Thoracic aorta (tissue), 2 donors: ENCODE measurements at regions not wholly inside any gene's neighbourhood (a gene's known extent, or its start where the extent isn't known, plus 50 kb on each side); places are given as distances from the start of the nearest gene placed in this dataset.
"Not testable (repeated sequence)": the region's sequence is repeated elsewhere in the genome, so short reads cannot be mapped to it uniquely, and the experiment has no call there.

Experiments
- ATAC-seq: fragments of 150-250 bp; one replicate; pipeline ENCODE4 v1.8.0; 2017; ENCODE audit warnings: low read depth; ENCODE audit not compliant: insufficient number of reproducible peaks, low FRiP score
- DNase-seq: peaks from one replicate; pipeline ENCODE4 v3.0.0-alpha.2; 2020; ENCODE audit warnings: low spot score
- H3K27ac ChIP-seq, 2 donors: fragments of 200-600 bp; sonication (generic); 1 replicate in 1 of 2; 2 replicates in 1 of 2; pipeline ENCODE4 v1.5.1; 2016; ENCODE audit warnings: mild to moderate bottlenecking in 2 of 2, moderate library complexity in 2 of 2
- H3K27me3 ChIP-seq: fragments of 200-600 bp; sonication (generic); replicated peaks from 2 replicates; pipeline ENCODE4 v1.6.0; 2016; ENCODE audit warnings: mild to moderate bottlenecking; ENCODE audit not compliant: insufficient read depth
- H3K36me3 ChIP-seq: fragments of 200-600 bp; sonication (generic); one replicate; pipeline ENCODE4 v1.5.1; 2016
- H3K4me1 ChIP-seq, 2 donors: fragments of 200-600 bp; sonication (generic); 1 replicate in 1 of 2; 2 replicates in 1 of 2; pipeline versions ENCODE4 v1.5.1 to v1.6.0; 2016; ENCODE audit warnings: low read depth in 2 of 2, mild to moderate bottlenecking in 1 of 2; ENCODE audit not compliant: control insufficient read depth in 1 of 2
- H3K4me3 ChIP-seq: fragments of 200-600 bp; sonication (generic); 2 replicates; pipeline ENCODE4 v1.5.1; 2016; ENCODE audit warnings: mild to moderate bottlenecking
- H3K9me3 ChIP-seq: fragments of 200-600 bp; sonication (generic); 2 replicates; pipeline ENCODE4 v1.5.1; 2016
- CTCF ChIP-seq: fragments of 200-600 bp; sonication (generic); IDR thresholded peaks from one replicate; pipeline ENCODE4 v1.5.1; 2019; ENCODE audit warnings: antibody characterized with exemption

- Histone ChIP-seq H3K4me3 (no peak overlapping the region), H3K27ac (no peak overlapping the region), H3K27me3 (no peaks in the 10 kb centered on the region), H3K9me3 (no peaks in the 10 kb centered on the region), H3K36me3 (no peaks in the 10 kb centered on the region), H3K4me1 (no peaks in the 10 kb centered on the region)
- DNase-seq (no peak), ATAC-seq (no peak)
- TF ChIP-seq CTCF, result no peak
These were observed 55.1 kb upstream of the F9 start for GRCh38 chrX:139475432-139475831.

DNA sequence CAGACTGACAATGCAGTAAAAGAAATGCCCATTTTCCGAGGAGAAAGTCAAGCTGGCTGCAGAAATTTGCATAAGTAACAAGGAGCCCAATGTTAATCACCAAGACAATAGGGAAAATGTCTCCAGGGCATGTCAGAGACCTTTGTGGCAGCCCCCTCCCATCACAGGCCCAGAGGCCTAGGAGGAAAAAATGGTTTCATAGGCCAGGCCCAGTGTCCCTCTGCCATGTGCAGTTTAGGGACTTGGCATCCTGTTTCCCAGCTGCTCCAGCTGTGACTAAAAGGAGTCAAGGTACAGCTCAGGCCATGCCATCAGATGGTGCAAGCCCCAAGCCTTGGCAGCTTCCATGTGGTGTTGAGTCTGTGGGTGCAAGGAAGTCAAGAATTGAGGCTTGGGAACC is 68.6 kb upstream of the F9 start:
- not testable (repeated sequence) for H3K27me3 ChIP-seq, DNase-seq, ATAC-seq, H3K4me3 ChIP-seq, H3K4me1 ChIP-seq, H3K9me3 ChIP-seq, H3K36me3 ChIP-seq, H3K27ac ChIP-seq

GRCh38 chrX:139454743-139455142 is 75.8 kb upstream of the F9 start:
- Histone ChIP-seq H3K4me3 (no peak overlapping the region), H3K27me3 (no peaks in the 10 kb centered on the region), H3K36me3 (no peaks in the 10 kb centered on the region), H3K27ac (no peak overlapping the region), H3K4me1 (no peaks in the 10 kb centered on the region), H3K9me3 (no peaks in the 10 kb centered on the region)
- TF ChIP-seq CTCF, result no peak
- ATAC-seq (no peak), DNase-seq (no peak)

GRCh38 chrX:139448996-139449395 is 81.5 kb upstream of the F9 start:
- Histone ChIP-seq H3K4me1 (no peaks in the 10 kb centered on the region), H3K9me3 (no peaks in the 10 kb centered on the region), H3K4me3 (no peak overlapping the region), H3K27ac (no peak overlapping the region), H3K27me3 (no peaks in the 10 kb centered on the region), H3K36me3 (no peaks in the 10 kb centered on the region)
- DNase-seq (no peak), ATAC-seq (no peak)
- no peak for TF ChIP-seq CTCF

DNA sequence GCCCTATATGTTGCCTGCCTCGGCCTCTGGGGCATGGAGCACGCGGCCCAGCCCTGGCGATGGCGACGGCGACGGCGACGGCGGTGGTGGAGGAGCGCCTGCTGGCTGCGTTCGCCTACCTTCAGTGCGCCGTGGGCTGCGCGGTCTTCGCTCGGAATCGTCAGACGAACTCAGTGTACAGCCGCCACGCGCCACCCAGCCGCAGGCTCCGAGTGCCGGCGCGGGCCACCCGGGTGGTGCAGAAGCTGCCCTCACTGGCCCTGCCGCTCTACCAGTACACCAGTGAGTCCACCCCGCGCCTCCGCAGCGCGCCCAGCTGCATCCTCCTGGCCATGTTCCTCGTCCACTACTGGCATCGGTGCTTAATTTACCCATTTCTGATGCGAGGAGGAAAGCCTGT is 83.7 kb upstream of the F9 start:
- no peaks in the 10 kb centered on the region for H3K36me3 ChIP-seq
- no peak overlapping the region for H3K4me3 ChIP-seq
- no peaks in the 10 kb centered on the region for H3K27me3 ChIP-seq
- TF ChIP-seq CTCF, result no peak
- H3K27ac ChIP-seq, result no peak overlapping the region
- ATAC-seq, result no peak
- DNase-seq, result no peak
- no peaks in the 10 kb centered on the region for H3K4me1 ChIP-seq
- H3K9me3 ChIP-seq, result no peaks in the 10 kb centered on the region

DNA sequence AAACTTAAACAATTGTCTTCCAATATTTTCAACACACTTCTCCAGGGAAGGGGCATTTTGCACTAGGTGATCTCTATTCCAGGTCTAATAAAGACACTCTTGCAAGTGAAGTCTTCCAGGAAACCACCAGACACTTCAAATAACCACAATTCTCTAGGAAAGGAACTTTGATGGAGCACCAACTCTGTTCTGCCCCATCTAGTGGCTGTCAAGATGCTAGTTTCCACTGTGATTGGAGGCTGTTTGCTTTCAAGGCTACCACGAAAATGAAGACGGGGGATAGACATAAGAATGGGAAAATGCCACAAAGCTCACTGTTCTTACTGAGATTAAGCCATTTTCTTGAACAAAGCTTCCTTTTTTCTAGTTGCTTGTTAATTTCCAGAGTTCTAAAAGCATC is 100.6 kb upstream of the F9 start:
- H3K36me3 ChIP-seq, result no peaks in the 10 kb centered on the region
- no peaks in the 10 kb centered on the region for H3K27me3 ChIP-seq
- no peak overlapping the region for H3K4me3 ChIP-seq
- ATAC-seq, result no peak
- DNase-seq, result no peak
- no peaks in the 10 kb centered on the region for H3K4me1 ChIP-seq
- H3K27ac ChIP-seq, result no peak overlapping the region
- TF ChIP-seq CTCF, result no peak
- no peaks in the 10 kb centered on the region for H3K9me3 ChIP-seq
